ENCODE measurements at regions not wholly inside any gene's neighbourhood (a gene's known extent, or its start where the extent isn't known, plus 50 kb on each side); places are given as distances from the start of the nearest gene placed in this dataset.

DNA sequence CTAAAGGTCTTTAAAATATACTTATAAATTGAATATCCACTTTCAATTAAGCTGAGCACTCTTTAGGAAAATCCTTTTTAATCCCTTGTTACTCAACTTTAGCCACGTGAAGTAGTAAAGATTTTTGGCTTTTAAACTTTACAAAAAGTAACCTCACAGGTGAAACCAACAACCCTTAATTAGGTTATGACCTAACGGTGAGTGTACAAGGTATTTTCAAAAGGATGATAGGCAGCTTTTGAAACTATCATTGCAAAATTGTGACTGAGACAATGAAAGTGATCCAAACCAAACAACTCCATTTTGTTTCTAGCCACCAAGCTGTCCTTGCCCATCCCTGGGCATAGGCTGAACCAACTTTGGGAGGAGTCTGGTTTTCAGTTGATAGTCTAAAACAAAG lies 940.2 kb downstream of the OTOL1 start:
- Mint-ChIP-seq H3K4me3 (ENCODE audit: unreplicated experiment) (no peak overlapping the region), H3K36me3 (ENCODE audit: low read depth, unreplicated experiment) (no peaks in the 10 kb centered on the region), H3K4me1 (ENCODE audit: unreplicated experiment) (no peaks in the 10 kb centered on the region), H3K9me3 (ENCODE audit: unreplicated experiment) (no peaks in the 10 kb centered on the region), H3K27ac (ENCODE audit: unreplicated experiment) (no peak overlapping the region), H3K27me3 (ENCODE audit: unreplicated experiment) (no peaks in the 10 kb centered on the region)
- TF ChIP-seq, protein P1, sequence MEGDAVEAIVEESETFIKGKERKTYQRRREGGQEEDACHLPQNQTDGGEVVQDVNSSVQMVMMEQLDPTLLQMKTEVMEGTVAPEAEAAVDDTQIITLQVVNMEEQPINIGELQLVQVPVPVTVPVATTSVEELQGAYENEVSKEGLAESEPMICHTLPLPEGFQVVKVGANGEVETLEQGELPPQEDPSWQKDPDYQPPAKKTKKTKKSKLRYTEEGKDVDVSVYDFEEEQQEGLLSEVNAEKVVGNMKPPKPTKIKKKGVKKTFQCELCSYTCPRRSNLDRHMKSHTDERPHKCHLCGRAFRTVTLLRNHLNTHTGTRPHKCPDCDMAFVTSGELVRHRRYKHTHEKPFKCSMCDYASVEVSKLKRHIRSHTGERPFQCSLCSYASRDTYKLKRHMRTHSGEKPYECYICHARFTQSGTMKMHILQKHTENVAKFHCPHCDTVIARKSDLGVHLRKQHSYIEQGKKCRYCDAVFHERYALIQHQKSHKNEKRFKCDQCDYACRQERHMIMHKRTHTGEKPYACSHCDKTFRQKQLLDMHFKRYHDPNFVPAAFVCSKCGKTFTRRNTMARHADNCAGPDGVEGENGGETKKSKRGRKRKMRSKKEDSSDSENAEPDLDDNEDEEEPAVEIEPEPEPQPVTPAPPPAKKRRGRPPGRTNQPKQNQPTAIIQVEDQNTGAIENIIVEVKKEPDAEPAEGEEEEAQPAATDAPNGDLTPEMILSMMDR (IDR thresholded peaks at IDR 0.05; ENCODE audit: unreplicated experiment), result no peak
- DNase-seq (ENCODE audit: low spot score), result no peak

DNA sequence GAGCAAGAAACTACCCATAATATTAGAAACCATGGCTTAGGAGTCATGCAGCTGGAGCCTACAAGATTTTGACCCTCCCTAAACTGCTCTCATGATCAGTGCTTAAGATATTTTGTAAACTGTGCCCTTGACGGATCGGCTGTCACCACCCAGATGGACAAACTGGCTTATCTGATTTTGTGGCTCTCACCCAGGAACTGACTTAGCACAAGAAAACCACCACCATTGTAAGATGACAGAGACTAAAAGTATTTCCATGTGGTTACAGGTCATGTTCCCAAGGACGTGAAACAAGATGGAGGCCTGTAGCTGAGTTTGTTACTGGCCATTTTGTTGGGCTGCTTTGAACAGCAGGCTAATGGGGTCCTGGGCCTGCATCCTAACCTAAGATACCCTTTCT lies 940.9 kb downstream of the OTOL1 start:
- no peak overlapping the region for H3K4me3 Mint-ChIP-seq (ENCODE audit: unreplicated experiment)
- TF ChIP-seq, protein P1 (IDR thresholded peaks at IDR 0.05; ENCODE audit: unreplicated experiment), result no peak
- DNase-seq (ENCODE audit: low spot score), result no peak
- H3K27me3 Mint-ChIP-seq (ENCODE audit: unreplicated experiment), result no peaks in the 10 kb centered on the region
- H3K27ac Mint-ChIP-seq (ENCODE audit: unreplicated experiment), result no peak overlapping the region
- H3K36me3 Mint-ChIP-seq (ENCODE audit: low read depth, unreplicated experiment), result no peaks in the 10 kb centered on the region
- H3K9me3 Mint-ChIP-seq (ENCODE audit: unreplicated experiment), result no peaks in the 10 kb centered on the region
- H3K4me1 Mint-ChIP-seq (ENCODE audit: unreplicated experiment), result no peaks in the 10 kb centered on the region

DNA sequence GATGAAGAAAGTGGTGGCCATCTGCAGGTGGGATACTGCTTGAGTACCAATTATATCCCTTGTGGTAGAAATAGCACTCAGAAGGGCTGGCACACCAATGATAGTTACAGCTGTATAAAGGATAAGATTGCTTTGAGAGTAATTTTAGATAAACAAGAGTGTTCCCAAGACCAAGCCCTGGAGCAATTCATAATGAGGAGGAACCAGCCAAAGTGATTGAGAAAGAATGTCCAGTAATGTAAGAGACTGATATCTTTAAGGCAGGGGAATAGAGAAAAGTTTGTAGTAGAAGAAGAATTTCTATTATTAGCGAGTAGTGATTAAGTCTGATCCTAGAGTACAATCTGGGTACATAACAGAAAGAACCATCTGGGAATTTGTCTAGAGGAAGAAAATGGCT lies 945.1 kb downstream of the OTOL1 start:
- Mint-ChIP-seq H3K4me1 (ENCODE audit: unreplicated experiment) (no peaks in the 10 kb centered on the region), H3K27ac (ENCODE audit: unreplicated experiment) (no peak overlapping the region), H3K9me3 (ENCODE audit: unreplicated experiment) (no peaks in the 10 kb centered on the region), H3K27me3 (ENCODE audit: unreplicated experiment) (no peaks in the 10 kb centered on the region), H3K4me3 (ENCODE audit: unreplicated experiment) (no peak overlapping the region), H3K36me3 (ENCODE audit: low read depth, unreplicated experiment) (no peaks in the 10 kb centered on the region)
- TF ChIP-seq, protein P1 (IDR thresholded peaks at IDR 0.05; ENCODE audit: unreplicated experiment), result no peak
- DNase-seq (ENCODE audit: low spot score), result no peak

DNA sequence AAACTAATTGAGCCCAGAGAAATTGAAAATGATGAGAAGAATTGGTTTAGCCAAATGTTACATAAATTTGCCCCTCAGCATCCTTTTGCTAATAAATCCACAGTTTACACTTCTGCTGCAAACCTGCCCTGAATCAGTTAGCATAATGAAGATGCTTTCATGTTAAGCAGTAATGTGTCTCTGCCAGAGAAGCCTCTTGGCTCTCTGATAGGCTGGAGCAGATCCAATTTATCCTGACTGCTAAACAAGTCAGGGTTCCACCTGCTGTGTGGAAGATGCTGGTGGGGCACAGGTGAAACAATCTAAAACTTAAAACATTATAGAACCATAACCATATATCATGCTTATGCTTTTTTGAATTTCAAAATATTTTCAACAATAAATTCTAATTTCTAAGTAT lies 946.8 kb downstream of the OTOL1 start:
- Mint-ChIP-seq H3K27ac (ENCODE audit: unreplicated experiment) (no peak overlapping the region), H3K36me3 (ENCODE audit: low read depth, unreplicated experiment) (no peaks in the 10 kb centered on the region), H3K4me3 (ENCODE audit: unreplicated experiment) (no peak overlapping the region), H3K9me3 (ENCODE audit: unreplicated experiment) (no peaks in the 10 kb centered on the region), H3K27me3 (ENCODE audit: unreplicated experiment) (no peaks in the 10 kb centered on the region), H3K4me1 (ENCODE audit: unreplicated experiment) (no peaks in the 10 kb centered on the region)
- DNase-seq (ENCODE audit: low spot score), result no peak
- TF ChIP-seq, protein P1 (IDR thresholded peaks at IDR 0.05; ENCODE audit: unreplicated experiment), result no peak

- Mint-ChIP-seq H3K36me3 (ENCODE audit: low read depth, unreplicated experiment) (no peaks in the 10 kb centered on the region), H3K27me3 (ENCODE audit: unreplicated experiment) (no peaks in the 10 kb centered on the region), H3K27ac (ENCODE audit: unreplicated experiment) (no peak overlapping the region), H3K9me3 (ENCODE audit: unreplicated experiment) (no peaks in the 10 kb centered on the region), H3K4me3 (ENCODE audit: unreplicated experiment) (no peak overlapping the region), H3K4me1 (ENCODE audit: unreplicated experiment) (no peaks in the 10 kb centered on the region)
- TF ChIP-seq, protein P1 (IDR thresholded peaks at IDR 0.05; ENCODE audit: unreplicated experiment), result no peak
- DNase-seq (ENCODE audit: low spot score), result no peak
These were observed 972.2 kb downstream of the OTOL1 start for GRCh38 chr3:162468791-162469190.
